Activated CD8-positive, alpha-beta T cell treated with anti-CD3 and anti-CD28 coated beads, Interleukin-2, amount 10 ng/mL, durations not matched to agents 7 days and 5 days (primary cell): ENCODE measurements at regions not wholly inside any gene's neighbourhood (a gene's known extent, or its start where the extent isn't known, plus 50 kb on each side); places are given as distances from the start of the nearest gene placed in this dataset.

Experiments
- ATAC-seq: fragments of 150-1000 bp; cut with Tn5 transposase; one replicate; pipeline ENCODE4 v1.10.0; 2021; ENCODE audit warnings: moderate library complexity
- CTCF ChIA-PET: fragments of 350-600 bp; sonication (Branson Sonifier 250); formaldehyde crosslinking; loops from one replicate; lab custom pipeline; 2021; ENCODE audit warnings: antibody characterized with exemption; lab: Charles Lee
- POLR2A ChIA-PET: fragments of 350-600 bp; sonication (Branson Sonifier 250); formaldehyde crosslinking; loops from one replicate; lab custom pipeline; 2021; ENCODE audit warnings: antibody characterized with exemption; lab: Charles Lee
- DNase-seq: peaks from one replicate; pipeline ENCODE4 v3.0.0-alpha.2; 2020
- H3K27ac Mint-ChIP-seq: one replicate; pipeline ENCODE4 v1.8.0; 2021; ENCODE audit warnings: mild to moderate bottlenecking, mixed read lengths
- H3K27me3 Mint-ChIP-seq: one replicate; pipeline ENCODE4 v1.8.0; 2021; ENCODE audit warnings: low read depth, mixed read lengths
- H3K36me3 Mint-ChIP-seq: one replicate; pipeline ENCODE4 v1.8.0; 2021; ENCODE audit warnings: low read depth, mixed read lengths
- H3K4me1 Mint-ChIP-seq: one replicate; pipeline ENCODE4 v1.8.0; 2021; ENCODE audit warnings: low read depth, mixed read lengths
- H3K4me3 Mint-ChIP-seq: one replicate; pipeline ENCODE4 v1.8.0; 2021; ENCODE audit warnings: mild to moderate bottlenecking, mixed read lengths
- H3K9me3 Mint-ChIP-seq: one replicate; pipeline ENCODE4 v1.8.0; 2022; ENCODE audit warnings: mixed read lengths; ENCODE audit not compliant: insufficient read depth

GRCh38 chr10:91576096-91576545, 56.8 kb downstream of the PPP1R3C start:
- Mint-ChIP-seq H3K9me3 (no peaks in the 10 kb centered on the region), H3K4me1 (no peaks in the 10 kb centered on the region), H3K27me3 (peaks cover 3% of the 10 kb centered on the region), H3K4me3 (no peak overlapping the region), H3K36me3 (no peaks in the 10 kb centered on the region), H3K27ac (no peak overlapping the region)
- ChIA-PET POLR2A (no interaction called here), CTCF (interaction anchor here (1.0 kb wide), 1 partner anchor 10 kb away, joined by 4 read pairs; no protein-coding TSS in a partner anchor)
- DNase-seq (no peak), ATAC-seq (no peak)

- no peak overlapping the region for H3K27ac Mint-ChIP-seq
- DNase-seq, result no peak
- no peaks in the 10 kb centered on the region for H3K36me3 Mint-ChIP-seq
- H3K9me3 Mint-ChIP-seq, result no peaks in the 10 kb centered on the region
- ChIA-PET POLR2A (no interaction called here), CTCF (no interaction called here)
- H3K4me3 Mint-ChIP-seq, result no peak overlapping the region
- no peaks in the 10 kb centered on the region for H3K4me1 Mint-ChIP-seq
- H3K27me3 Mint-ChIP-seq, result peaks cover 3% of the 10 kb centered on the region
- no peak for ATAC-seq
Measured at GRCh38 chr10:91575044-91575610, 57.7 kb downstream of the PPP1R3C start.

- Mint-ChIP-seq H3K27me3 (peaks cover 3% of the 10 kb centered on the region), H3K36me3 (no peaks in the 10 kb centered on the region), H3K9me3 (no peaks in the 10 kb centered on the region), H3K4me3 (no peak overlapping the region), H3K4me1 (no peaks in the 10 kb centered on the region), H3K27ac (no peak overlapping the region)
- ATAC-seq (no peak), DNase-seq (no peak)
- ChIA-PET CTCF (no interaction called here), POLR2A (no interaction called here)
Measured at GRCh38 chr10:91574236-91574635, 58.6 kb downstream of the PPP1R3C start.

- H3K36me3 Mint-ChIP-seq, result no peaks in the 10 kb centered on the region
- peaks cover 3% of the 10 kb centered on the region for H3K27me3 Mint-ChIP-seq
- H3K4me3 Mint-ChIP-seq, result no peak overlapping the region
- ATAC-seq, result no peak
- ChIA-PET CTCF (no interaction called here), POLR2A (no interaction called here)
- no peaks in the 10 kb centered on the region for H3K4me1 Mint-ChIP-seq
- DNase-seq, result no peak
- H3K27ac Mint-ChIP-seq, result no peak overlapping the region
- no peaks in the 10 kb centered on the region for H3K9me3 Mint-ChIP-seq
Measured at GRCh38 chr10:91573320-91573719, 59.6 kb downstream of the PPP1R3C start.

GRCh38 chr10:91571671-91572070, 61.2 kb downstream of the PPP1R3C start:
- CTCF ChIA-PET, result no interaction called here
- H3K27me3 Mint-ChIP-seq, result peaks cover 3% of the 10 kb centered on the region
- H3K27ac Mint-ChIP-seq, result no peak overlapping the region
- H3K36me3 Mint-ChIP-seq, result no peaks in the 10 kb centered on the region
- no peak for DNase-seq
- H3K4me3 Mint-ChIP-seq, result no peak overlapping the region
- POLR2A ChIA-PET, result no interaction called here
- no peaks in the 10 kb centered on the region for H3K9me3 Mint-ChIP-seq
- no peak for ATAC-seq
- H3K4me1 Mint-ChIP-seq, result no peaks in the 10 kb centered on the region

- no peaks in the 10 kb centered on the region for H3K9me3 Mint-ChIP-seq
- POLR2A ChIA-PET, result no interaction called here
- DNase-seq (no peak), ATAC-seq (no peak)
- H3K4me3 Mint-ChIP-seq, result no peak overlapping the region
- peaks cover 3% of the 10 kb centered on the region for H3K27me3 Mint-ChIP-seq
- CTCF ChIA-PET, result no interaction called here
- no peaks in the 10 kb centered on the region for H3K4me1 Mint-ChIP-seq
- no peaks in the 10 kb centered on the region for H3K36me3 Mint-ChIP-seq
- no peak overlapping the region for H3K27ac Mint-ChIP-seq
Measured at GRCh38 chr10:91570220-91570619, 62.7 kb downstream of the PPP1R3C start.

- Mint-ChIP-seq H3K27ac (no peak overlapping the region), H3K4me1 (no peaks in the 10 kb centered on the region), H3K9me3 (no peaks in the 10 kb centered on the region), H3K36me3 (no peaks in the 10 kb centered on the region), H3K27me3 (no peaks in the 10 kb centered on the region), H3K4me3 (no peak overlapping the region)
- ATAC-seq (no peak), DNase-seq (no peak)
- ChIA-PET POLR2A (no interaction called here), CTCF (no interaction called here)
Measured at GRCh38 chr10:91569522-91569921, 63.3 kb downstream of the PPP1R3C start.

- DNase-seq (no peak), ATAC-seq (no peak)
- CTCF ChIA-PET, result interaction anchor here (0.7 kb wide), 1 partner anchor 269 kb away, joined by 3 read pairs; no protein-coding TSS in a partner anchor
- Mint-ChIP-seq H3K9me3 (no peaks in the 10 kb centered on the region), H3K27ac (no peak overlapping the region), H3K36me3 (no peaks in the 10 kb centered on the region), H3K4me1 (no peaks in the 10 kb centered on the region), H3K27me3 (no peaks in the 10 kb centered on the region), H3K4me3 (no peak overlapping the region)
- POLR2A ChIA-PET, result no interaction called here
Measured at GRCh38 chr10:91567815-91568214, 65.1 kb downstream of the PPP1R3C start.

GRCh38 chr10:91566115-91566514, 66.8 kb downstream of the PPP1R3C start:
- POLR2A ChIA-PET, result no interaction called here
- Mint-ChIP-seq H3K4me1 (no peaks in the 10 kb centered on the region), H3K9me3 (no peaks in the 10 kb centered on the region), H3K27me3 (no peaks in the 10 kb centered on the region), H3K36me3 (no peaks in the 10 kb centered on the region), H3K27ac (no peak overlapping the region), H3K4me3 (no peak overlapping the region)
- CTCF ChIA-PET, result interaction anchor here (1.0 kb wide), 1 partner anchor 10 kb away, joined by 4 read pairs; no protein-coding TSS in a partner anchor
- ATAC-seq (no peak), DNase-seq (no peak)

- Mint-ChIP-seq H3K27me3 (peaks cover 2% of the 10 kb centered on the region), H3K4me3 (no peak overlapping the region), H3K4me1 (no peaks in the 10 kb centered on the region), H3K27ac (no peak overlapping the region), H3K36me3 (no peaks in the 10 kb centered on the region), H3K9me3 (no peaks in the 10 kb centered on the region)
- POLR2A ChIA-PET, result no interaction called here
- no peak for DNase-seq
- ATAC-seq, result no peak
- CTCF ChIA-PET, result no interaction called here
Measured at GRCh38 chr10:91565226-91565625, 67.6 kb downstream of the PPP1R3C start.

- no peak overlapping the region for H3K27ac Mint-ChIP-seq
- peaks cover 2% of the 10 kb centered on the region for H3K27me3 Mint-ChIP-seq
- no peak for DNase-seq
Measured at GRCh38 chr10:91564508-91564907, 68.4 kb downstream of the PPP1R3C start.

More at GRCh38 chr10:91564508-91564907, 68.4 kb downstream of the PPP1R3C start:
- Mint-ChIP-seq H3K36me3 (no peaks in the 10 kb centered on the region), H3K4me3 (no peak overlapping the region), H3K9me3 (no peaks in the 10 kb centered on the region), H3K4me1 (no peaks in the 10 kb centered on the region)
- ATAC-seq, result no peak
- ChIA-PET CTCF (no interaction called here), POLR2A (no interaction called here)
